ENCODE measurements at regions not wholly inside any gene's neighbourhood (a gene's known extent, or its start where the extent isn't known, plus 50 kb on each side); places are given as distances from the start of the nearest gene placed in this dataset.

DNA sequence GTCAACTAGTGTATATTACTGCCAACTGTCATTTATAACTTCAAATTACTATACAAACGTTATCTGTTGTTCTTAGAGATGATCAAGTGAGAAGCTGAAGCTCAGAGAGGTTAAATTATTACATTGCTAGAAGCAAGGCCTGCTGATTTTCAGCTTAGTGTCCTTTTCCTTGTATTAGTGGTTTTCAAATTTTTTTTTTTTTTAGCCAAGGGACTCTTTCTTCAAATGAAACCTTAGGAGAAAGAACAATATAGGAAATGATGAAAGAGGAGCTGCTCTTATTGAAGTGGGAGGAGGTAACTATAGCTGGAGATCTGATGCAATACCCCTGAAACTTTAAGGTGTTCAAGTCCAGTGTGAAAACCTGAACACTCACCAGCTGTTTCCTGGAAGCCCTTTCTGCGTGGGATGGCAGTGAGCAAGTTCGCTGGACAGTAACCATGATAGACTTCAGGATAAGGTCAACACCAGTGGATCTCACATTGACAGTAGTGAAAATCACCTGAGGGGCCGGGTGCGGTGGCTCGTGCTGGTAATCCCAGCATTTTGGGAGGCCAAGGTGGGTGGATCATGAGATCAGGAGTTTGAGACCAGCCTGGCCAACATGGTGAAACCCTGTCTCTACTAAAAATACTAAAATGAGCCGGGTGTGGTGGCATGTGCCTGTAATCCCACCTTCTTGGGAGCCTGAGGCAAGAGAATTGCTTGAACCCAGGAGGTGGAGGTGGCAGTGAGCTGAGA, 376.2 kb downstream of the EDEM1 start:
- CTCF ChIA-PET = no interaction called here
- DNase-seq (no peak), ATAC-seq (no peak)
- TF ChIP-seq, protein P1, sequence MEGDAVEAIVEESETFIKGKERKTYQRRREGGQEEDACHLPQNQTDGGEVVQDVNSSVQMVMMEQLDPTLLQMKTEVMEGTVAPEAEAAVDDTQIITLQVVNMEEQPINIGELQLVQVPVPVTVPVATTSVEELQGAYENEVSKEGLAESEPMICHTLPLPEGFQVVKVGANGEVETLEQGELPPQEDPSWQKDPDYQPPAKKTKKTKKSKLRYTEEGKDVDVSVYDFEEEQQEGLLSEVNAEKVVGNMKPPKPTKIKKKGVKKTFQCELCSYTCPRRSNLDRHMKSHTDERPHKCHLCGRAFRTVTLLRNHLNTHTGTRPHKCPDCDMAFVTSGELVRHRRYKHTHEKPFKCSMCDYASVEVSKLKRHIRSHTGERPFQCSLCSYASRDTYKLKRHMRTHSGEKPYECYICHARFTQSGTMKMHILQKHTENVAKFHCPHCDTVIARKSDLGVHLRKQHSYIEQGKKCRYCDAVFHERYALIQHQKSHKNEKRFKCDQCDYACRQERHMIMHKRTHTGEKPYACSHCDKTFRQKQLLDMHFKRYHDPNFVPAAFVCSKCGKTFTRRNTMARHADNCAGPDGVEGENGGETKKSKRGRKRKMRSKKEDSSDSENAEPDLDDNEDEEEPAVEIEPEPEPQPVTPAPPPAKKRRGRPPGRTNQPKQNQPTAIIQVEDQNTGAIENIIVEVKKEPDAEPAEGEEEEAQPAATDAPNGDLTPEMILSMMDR (IDR thresholded peaks at IDR 0.05) = no peak
- intact Hi-C loops (cut with micrococcal nuclease) = no loop called here
- POLR2A ChIA-PET = no interaction called here
- no peak overlapping the region for H3K27ac Mint-ChIP-seq
- H3K4me1 Mint-ChIP-seq (ENCODE audit: low read depth) = no peaks in the 10 kb centered on the region
- no peaks in the 10 kb centered on the region for H3K36me3 Mint-ChIP-seq (ENCODE audit: low read depth)
- no peaks in the 10 kb centered on the region for H3K9me3 Mint-ChIP-seq
- H3K27me3 Mint-ChIP-seq = peaks cover 1% of the 10 kb centered on the region
- no peak overlapping the region for H3K4me3 Mint-ChIP-seq

DNA sequence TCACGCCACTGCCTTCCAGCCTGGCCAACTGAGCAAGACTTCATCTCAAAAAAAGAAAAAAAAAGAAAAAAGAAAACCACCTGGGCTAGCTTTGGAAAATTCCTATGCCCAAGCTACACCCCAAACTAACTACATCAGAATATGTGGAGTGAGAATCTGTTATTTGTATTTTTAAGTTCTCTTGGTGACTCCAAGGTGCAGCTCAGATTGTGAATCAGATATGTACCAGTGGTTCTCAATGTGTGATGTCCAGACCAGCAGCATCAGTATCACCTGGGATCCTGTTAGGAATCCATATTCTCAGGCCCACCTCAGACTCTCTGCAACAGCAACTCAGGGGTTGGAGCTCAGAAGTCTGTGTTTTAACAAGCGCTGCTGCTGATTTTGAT, 376.8 kb downstream of the EDEM1 start:
- H3K27me3 Mint-ChIP-seq = peaks cover 1% of the 10 kb centered on the region
- no peaks in the 10 kb centered on the region for H3K36me3 Mint-ChIP-seq (ENCODE audit: low read depth)
- ChIA-PET POLR2A (no interaction called here), CTCF (no interaction called here)
- no peak overlapping the region for H3K4me3 Mint-ChIP-seq
- no peak overlapping the region for H3K27ac Mint-ChIP-seq
- H3K4me1 Mint-ChIP-seq (ENCODE audit: low read depth) = no peaks in the 10 kb centered on the region
- TF ChIP-seq, protein P1 (IDR thresholded peaks at IDR 0.05) = no peak
- no peak for DNase-seq
- intact Hi-C loops (cut with micrococcal nuclease) = no loop called here
- ATAC-seq = no peak
- H3K9me3 Mint-ChIP-seq = no peaks in the 10 kb centered on the region

DNA sequence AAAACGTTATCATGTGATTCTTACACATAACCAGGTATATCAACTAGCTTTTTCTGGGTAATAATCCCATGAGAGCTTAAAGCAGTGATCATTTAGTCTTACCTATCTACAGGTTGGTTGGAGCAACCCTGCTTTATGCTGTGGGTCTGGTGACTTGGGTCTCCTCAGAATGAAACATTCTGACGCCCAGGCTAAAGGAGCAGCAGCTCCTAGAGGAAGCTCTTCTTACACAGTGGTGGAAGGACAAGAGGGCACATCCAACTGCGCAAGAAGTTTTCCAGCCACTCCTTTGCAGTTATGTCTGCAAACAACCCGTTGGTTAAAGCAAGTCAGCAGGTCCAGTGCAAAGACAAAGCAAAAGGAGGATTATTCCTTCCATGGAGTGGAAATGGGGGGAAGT, 377.5 kb downstream of the EDEM1 start:
- H3K9me3 Mint-ChIP-seq = no peaks in the 10 kb centered on the region
- DNase-seq (no peak), ATAC-seq (no peak)
- no peak overlapping the region for H3K4me3 Mint-ChIP-seq
- POLR2A ChIA-PET = no interaction called here
- TF ChIP-seq, protein P1 (IDR thresholded peaks at IDR 0.05) = no peak
- H3K27ac Mint-ChIP-seq = no peak overlapping the region
- intact Hi-C loops (cut with micrococcal nuclease) = no loop called here
- H3K36me3 Mint-ChIP-seq (ENCODE audit: low read depth) = no peaks in the 10 kb centered on the region
- peaks cover 1% of the 10 kb centered on the region for H3K27me3 Mint-ChIP-seq
- CTCF ChIA-PET = no interaction called here
- H3K4me1 Mint-ChIP-seq (ENCODE audit: low read depth) = no peaks in the 10 kb centered on the region

DNA sequence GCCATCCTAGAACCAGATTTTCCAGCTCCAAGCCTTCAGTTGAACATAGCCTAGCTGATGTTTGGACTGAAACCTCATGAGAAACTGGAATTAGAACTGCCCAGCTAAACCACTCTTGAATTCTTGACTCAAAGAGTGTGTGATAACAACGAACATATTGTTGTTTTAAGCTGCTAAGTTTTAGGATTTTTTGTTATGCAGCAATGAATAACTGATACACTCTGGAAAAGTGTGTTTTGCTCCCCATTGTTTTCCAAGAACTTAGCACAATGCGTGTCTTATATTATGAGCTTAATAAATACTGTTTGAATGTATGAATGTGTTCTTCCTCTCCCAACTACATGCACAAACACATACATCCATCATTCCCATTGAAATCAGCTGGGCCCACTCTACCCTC, 379.6 kb downstream of the EDEM1 start:
- H3K27ac Mint-ChIP-seq = no peak overlapping the region
- POLR2A ChIA-PET = no interaction called here
- DNase-seq (no peak), ATAC-seq (no peak)
- H3K4me1 Mint-ChIP-seq (ENCODE audit: low read depth) = no peaks in the 10 kb centered on the region
- no peak overlapping the region for H3K4me3 Mint-ChIP-seq
- no peaks in the 10 kb centered on the region for H3K9me3 Mint-ChIP-seq
- H3K27me3 Mint-ChIP-seq = peaks cover 1% of the 10 kb centered on the region
- intact Hi-C loops (cut with micrococcal nuclease) = no loop called here
- CTCF ChIA-PET = no interaction called here
- H3K36me3 Mint-ChIP-seq (ENCODE audit: low read depth) = no peaks in the 10 kb centered on the region
- TF ChIP-seq, protein P1 (IDR thresholded peaks at IDR 0.05) = no peak

DNA sequence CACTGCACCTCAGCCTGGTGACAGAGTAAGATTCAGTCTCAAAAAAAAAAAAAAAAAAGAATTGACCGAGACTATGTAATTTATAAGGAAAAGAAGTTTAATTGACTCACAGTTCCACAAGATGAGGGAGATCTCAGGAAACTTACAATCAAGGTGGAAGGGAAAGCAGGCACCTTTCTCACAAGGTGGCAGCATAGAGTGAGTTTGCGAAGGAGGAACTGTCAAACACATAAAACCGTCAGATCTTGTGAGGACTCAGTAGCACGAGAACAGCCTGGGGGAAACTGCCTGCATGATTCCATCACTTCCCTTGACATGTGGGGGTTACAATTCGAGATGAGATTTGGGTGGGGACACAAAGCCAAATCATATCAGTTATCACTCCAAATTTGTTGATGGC, 380.9 kb downstream of the EDEM1 start:
- ATAC-seq (no peak), DNase-seq (no peak)
- TF ChIP-seq, protein P1 (IDR thresholded peaks at IDR 0.05) = no peak
- H3K4me1 Mint-ChIP-seq (ENCODE audit: low read depth) = no peaks in the 10 kb centered on the region
- no peaks in the 10 kb centered on the region for H3K9me3 Mint-ChIP-seq
- POLR2A ChIA-PET = no interaction called here
- no peaks in the 10 kb centered on the region for H3K36me3 Mint-ChIP-seq (ENCODE audit: low read depth)
- H3K4me3 Mint-ChIP-seq = no peak overlapping the region
- H3K27me3 Mint-ChIP-seq = peaks cover 1% of the 10 kb centered on the region
- CTCF ChIA-PET = no interaction called here
- intact Hi-C loops (cut with micrococcal nuclease) = no loop called here
- H3K27ac Mint-ChIP-seq = no peak overlapping the region
